AML-193 (cell line): ENCODE measurements at regions not wholly inside any gene's neighbourhood (a gene's known extent, or its start where the extent isn't known, plus 50 kb on each side); places are given as distances from the start of the nearest gene placed in this dataset.
"Not testable (repeated sequence)": the region's sequence is repeated elsewhere in the genome, so short reads cannot be mapped to it uniquely, and the experiment has no call there.

Experiments used
- DNase-seq, 2 experiments: peaks; one replicate each; lab custom pipeline; 2025; lab: John Stamatoyannopoulos, UW

DNA sequence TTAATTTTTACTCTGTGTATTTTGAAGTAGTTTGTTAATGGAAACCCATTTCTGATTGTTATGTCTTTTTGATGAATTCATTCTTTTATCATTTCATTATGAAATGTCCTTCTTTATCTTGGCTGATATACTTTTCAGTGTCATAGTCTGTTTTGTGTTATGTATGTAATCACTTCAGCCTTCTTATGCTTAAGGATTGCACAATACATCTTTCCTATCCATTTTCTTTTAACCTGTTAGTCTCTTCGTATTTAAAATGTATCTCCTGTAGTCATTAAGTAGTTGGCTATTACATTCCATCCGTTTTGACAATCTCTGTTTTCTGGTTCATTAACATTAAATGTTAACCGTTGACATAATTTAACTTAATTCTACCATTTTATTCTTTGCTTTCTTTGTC, 344.6 kb upstream of the CTNND2 start:
- DNase-seq: no peak

DNA sequence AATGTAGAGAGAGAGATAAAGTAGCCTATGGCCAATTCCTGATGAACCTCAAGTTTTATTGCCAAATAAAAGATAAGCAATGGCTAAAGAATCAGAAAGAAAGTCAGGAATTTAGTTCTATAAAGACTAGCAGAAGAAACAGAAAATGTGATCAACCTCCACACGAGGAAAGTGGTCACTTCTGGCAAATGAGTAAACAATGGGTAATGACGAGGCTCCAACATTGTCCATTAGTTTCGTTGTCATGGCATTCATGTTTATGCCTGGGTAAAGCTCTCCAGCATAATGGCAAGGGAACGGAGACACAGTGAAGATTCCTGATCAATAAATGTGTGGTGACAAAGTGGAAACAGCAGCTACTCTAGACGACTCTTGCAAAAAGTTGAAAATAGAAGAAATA, 341.8 kb upstream of the CTNND2 start:
- no peak for DNase-seq

DNA sequence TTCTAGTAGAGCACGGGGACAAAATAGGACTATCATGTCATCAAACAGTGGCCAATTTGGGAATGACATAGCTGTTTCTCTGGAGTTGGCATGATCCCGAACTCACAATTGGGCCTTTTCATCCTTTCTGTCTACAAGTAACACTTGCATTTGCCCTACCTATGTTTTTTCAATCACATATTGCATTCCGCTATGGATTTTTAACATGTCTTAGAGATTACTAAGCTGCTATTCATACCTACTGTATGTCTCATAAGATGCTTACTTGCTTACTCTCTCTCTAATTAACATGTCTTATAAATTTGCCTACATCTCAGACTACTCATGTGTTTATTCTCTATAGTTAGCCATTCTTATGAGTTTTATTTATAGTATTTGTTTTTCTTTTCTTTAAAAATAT, 341.2 kb upstream of the CTNND2 start:
- DNase-seq: no peak

DNA sequence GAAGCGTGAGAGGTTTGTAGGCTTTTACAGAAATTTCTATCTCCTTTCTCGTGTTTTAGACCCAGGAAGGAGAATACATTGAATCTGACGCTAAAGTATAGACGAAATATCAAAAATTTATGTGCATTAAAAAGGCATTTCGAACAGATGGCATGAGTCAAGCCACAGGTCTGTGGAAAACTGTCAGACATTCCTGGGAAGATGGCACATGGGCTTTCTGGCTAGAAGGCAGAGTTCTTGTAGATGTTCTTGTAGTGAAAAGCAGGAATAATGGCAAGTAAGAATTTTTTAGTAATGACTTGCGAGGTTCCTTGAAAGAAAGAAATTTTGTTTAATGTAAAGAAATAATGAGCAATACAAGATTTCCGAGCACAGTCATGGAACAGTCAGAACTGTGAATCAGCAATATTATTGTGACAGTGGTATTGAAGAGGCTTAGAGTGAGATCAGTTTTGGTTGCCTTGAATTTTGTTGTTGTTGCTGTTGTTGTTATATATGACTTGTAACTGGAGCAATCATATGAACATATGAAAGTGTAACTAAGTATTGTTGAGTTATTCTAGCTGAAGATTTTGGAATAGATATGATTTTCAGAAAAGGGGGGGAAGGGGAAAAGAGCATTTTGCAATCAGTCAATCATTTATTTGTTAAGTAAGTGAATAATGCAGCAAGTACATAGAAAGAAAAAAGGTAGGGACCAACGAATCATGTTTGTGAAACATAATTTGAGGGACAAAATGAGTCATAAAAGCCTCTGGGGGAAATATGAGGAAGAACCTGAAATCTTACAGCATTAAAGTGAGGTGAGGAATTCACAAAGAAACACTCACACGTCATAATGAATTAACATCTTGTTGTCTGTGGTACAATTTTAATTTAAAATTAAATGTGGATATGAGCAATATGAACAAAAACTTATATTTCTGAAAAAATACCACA, 339.0 kb upstream of the CTNND2 start:
- DNase-seq: no peak

DNA sequence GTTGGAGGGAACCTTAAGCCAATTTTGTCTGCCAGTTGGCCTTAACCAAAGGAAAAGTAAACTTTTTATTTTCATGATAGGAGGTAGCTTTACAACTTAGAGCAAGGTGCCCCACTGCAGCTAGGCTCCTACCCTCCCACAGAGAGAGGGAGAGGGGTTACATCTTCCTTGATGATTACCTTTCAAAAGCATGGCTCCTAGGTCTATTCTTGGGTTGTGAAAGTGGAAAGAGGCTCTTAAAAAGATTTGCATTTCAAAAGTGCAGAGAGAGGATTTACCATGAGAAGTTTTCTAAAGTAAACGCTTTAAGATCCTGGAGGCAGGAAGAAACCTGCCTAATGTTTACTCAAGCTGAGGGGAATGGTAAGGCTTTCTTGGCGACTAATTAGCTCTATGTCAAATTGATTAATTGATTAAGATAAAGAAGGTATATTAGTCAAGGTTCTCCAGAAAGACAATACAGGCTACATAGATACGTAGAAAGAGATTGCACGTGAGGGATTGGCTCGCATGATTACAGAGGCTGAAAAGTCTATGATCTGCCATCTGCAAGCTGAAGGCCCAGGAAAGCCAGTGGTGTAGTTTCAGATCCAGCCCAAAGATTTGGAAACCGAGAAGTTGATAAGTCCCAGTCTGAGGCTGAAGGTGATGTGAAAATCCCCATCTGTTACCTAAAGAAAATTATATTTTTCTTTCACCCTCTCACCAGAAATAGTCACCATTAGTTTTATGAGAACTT, 333.8 kb upstream of the CTNND2 start:
- DNase-seq: no peak

DNA sequence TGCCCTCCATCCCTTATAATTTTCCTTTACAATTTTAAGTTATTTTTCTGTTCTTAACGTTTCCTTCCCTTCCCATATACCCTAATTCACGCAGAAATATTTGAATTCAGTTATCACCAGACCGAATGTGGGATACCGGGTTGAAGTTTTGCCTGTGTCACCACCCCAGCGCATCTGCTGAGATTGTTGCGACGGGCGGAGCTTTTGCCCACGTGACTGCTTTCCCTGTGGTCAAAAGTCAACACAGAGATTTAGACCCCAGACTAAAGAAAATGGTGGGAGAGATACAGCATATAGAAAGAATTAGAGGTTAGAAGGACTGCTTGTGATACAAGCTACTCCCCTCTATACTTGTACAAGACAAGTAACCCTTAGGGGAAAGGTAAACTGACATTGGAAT, 326.4 kb upstream of the CTNND2 start:
- no peak for DNase-seq

DNA sequence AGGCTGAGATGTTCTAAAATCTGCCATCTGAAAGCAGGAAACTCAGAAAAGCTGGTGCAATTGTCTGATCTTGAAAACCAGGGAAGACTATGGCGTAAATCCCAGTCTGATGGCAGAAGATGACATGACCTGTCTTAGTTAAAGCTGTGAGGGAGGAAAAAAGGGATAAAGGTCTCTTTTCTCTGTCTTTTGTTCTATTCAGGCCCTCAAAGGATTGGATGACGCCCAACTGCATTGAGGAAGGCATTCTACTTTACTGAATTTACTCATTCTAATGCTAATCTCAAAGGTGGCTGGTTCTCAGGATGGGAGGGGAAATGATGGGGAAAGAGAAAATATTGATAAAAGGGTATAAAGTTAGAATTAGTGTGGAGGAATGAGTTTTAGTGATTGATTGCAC, 312.8 kb upstream of the CTNND2 start:
- DNase-seq: no peak

DNA sequence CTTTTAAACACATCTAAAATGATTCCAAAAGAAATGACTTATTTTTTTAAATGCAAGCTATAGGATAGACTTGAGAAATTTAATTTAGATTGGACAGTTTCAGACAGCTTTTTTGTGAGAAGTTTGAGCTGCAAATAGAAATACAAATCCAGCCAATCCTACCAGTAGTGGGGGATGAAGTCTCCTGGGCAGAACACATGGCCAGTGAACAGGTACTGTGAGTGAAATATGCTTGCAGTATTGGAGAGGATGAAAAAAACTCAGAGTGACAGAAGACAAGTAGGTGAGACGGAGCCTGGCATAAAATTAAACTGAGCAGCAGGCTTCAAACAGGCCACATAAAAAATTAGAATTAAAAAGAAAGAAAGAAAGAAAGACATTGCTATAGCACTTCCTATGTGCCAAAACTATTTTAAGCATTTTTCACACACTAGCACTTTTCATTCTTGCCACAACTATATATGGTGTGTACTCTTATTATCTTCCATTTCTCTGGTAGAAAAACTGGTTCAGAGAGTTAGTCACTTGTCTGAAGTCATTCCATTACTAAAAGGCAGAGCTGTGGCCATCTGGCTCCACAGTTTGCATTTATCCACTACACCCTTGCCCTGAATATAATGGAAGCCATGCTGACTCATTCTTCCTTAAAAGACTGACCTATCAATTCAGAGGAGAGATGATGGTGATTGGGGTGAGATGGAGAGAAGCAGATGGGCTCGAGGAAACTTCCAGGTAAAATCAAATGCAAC, 310.2 kb upstream of the CTNND2 start:
- DNase-seq: no peak

DNA sequence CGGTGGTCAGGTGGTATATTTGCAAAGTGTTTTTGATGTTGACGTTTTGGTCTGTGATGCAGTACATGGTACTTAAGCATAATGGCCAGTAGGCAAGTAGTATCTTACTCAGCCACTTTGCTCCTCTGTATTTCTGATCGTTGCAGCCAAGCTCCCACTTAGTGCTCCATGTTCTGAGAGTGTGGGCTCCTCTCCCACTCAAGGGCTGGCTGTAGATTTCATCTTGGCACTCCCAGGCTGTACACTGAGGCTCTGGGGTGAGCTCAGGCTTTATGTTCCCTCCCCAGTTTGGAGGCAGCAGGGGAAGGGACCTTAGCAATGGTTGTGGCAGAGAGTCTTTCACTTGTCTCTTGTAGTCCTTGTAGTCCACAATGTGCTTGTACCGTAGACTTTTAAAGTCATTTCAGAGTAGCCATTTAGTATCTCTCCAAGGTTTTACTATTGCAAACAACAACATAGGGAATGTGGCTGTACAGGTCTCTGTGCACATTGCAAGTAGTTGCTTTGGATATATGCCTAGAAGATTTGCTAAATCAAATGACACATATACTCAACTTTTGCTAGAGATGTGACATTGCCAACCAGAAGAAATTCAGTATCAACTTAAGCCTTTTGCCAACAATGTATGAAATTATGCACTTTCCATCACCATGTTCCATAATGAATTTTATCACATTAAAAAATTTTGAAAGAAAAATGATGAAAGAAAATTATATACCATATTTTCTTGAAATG, 304.3 kb upstream of the CTNND2 start:
- no peak for DNase-seq

DNA sequence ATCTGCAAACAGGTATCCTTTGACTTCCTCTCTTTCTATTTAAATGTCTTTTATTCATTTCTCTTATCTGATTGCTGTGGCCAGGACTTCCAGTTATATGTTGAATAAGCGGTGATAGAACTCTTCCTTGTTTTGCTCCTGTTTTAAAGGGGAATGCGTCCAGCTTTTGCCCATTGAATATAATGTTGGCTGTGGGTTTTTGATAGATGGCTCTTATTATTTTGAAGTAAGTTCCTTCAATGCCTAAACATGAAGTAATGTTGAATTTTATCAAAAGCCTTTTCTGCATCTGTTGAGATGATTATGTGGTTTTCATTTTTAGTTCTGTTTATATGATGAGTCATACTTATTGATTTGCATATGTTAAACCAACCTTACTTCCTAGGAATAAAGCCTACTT, 300.5 kb upstream of the CTNND2 start:
- no peak for DNase-seq

DNA sequence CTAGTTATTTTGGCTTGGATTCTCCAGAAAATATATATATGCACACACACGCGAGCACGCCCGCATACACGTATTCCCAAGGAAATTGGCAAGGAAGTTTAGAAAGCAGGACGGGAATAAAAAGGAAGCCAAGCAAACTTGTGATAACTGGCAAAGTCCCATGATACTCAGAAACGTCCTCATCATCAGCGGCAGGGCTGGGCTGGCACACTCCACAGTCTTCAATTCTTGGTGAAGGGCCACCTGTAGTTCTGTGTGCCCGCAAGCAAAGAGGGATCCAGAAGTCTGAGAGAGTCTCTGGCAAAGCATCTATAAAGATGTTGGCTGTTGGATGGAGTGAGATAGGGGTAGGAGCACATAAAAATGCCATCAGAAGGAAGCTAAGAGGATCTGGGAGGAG, 289.3 kb upstream of the CTNND2 start:
- DNase-seq: no peak

DNA sequence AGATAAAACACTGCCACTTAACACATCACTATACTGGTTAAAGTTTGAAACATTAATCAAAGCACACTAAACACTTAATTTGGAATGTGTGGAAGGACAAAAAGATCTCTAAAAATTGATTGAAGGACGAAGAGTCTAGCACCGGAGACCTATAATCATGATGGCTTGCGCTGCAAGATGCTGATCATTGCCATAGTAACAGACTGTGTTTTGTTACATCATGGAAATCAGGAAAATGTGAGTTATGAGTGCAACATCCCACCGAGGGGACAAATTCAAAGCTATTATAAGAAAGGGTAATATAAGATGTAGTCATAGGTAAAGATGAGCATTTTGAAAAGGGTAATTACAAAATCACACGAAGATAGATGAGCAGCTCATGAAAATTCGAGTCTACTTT, 278.8 kb upstream of the CTNND2 start:
- no peak for DNase-seq

DNA sequence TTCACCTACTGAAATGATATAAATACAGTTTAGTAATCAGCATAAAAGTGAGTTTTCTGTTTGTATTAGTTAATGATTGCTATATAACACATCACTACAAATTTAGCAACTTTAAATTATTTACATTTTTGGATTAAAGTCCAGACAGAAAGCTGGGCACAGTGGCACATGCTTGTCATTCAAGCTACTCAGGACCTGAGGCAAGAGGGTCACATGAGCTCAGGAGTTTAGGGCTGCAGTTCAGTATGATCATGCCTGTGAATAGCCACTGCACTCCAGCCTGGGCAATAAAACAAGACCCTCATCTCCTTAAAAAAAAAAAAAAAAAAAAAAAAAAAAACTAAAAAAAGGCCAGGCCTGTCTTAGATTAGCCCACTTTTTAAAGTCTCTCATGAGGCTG, 273.6 kb upstream of the CTNND2 start:
- DNase-seq: no peak

DNA sequence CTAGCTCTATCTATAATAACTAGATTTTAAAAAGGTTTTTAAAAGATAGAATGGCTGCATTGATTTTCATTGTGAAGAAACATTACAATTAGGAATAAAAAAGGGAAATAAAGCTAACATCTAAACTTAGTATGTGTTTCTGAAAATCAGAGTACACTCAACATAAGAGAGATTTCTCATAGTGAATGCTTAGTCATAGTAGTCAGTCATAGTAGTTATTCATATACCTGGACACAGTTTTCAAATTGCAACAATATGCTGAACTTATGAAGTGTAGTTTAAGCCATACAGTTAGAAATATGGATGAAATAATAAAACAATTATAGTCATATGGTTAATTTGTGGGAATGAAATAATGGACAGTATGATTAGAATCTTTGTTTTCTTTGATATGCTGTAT, 273.0 kb upstream of the CTNND2 start:
- no peak for DNase-seq

DNA sequence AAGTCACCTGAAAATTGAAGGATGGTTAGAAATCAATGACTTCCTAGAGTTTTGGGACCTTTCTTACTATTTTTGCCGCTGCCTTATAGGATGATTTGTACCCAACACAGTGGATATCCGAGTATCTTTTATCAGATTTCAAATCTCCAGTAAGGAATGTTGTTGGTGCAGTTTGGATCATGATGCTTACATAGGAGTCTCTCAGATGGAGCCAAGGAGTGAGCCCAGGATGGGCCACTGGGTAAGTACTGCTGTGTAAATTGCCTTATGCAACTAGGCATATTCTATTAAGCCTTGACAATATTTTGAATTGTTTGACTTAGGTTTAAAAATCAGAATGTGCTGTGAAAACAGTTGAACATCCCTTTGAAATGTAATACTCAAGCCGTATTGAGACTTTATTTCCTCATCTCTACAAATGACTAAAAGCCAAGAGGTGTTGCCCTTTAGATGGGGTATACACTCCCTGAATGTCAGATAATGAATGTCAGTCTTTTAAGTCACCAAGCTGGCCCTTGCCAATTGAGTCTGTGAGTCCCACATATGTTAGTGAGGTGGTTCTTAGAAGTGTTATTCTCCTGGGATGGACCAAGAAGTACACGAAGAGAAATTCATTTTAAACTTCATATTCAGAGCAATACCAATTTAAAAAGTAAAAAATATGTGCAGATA, 271.8 kb upstream of the CTNND2 start:
- no peak for DNase-seq

DNA sequence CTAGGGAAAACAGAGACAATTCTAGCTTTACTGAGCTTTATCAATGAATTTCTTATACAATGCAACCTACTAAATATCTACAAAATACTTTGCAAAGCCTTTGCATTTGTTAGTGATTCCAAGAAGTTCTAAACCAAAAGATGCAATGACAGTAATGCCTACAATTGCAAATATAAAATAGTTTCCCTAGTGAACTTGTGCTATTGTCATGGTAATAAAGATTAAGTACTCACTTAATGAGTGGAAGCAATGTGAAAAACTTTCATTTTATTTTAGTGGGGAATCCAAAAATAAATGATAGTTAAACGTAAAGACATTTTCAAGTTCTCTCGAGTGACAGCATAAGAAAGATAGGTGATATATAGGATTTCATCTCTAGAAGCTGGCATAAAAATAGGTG, 270.5 kb upstream of the CTNND2 start:
- no peak for DNase-seq

DNA sequence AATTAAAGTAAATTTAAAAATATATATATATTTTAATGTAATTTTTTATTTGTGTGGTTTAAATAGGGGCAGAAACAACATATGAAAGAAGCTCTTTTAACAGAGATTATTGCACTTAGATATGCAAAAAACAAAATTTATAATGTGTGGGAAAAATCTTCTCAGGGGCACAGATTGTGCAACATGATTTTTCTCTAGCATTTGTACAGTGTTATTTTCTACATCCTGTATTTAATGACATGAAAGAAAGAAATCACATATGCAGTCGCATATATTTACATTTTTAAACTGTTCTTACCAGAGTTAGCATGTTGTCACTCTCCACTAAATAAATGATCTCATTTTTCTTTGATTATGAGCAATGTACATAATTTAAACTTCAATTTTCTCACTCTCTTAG, 265.3 kb upstream of the CTNND2 start:
- no peak for DNase-seq

DNA sequence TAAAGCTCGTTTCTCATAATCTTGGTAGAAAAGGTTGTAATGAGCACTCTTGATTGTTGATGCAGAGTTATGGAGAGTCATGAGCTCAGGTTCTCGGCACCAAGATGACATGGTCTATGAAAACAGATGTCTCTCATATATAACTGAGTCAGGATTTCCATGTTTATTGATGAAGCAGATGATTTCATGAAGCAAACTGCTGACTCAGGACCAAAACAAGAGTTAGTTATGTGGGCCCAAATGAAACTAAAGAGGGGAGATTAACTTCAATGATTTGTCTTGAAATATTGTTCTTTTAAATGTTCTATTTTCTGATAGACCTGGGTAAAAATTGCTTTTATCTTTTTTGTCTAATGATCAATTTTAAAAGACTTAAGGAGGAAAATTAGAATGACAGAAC, 258.6 kb upstream of the CTNND2 start:
- no peak for DNase-seq

DNA sequence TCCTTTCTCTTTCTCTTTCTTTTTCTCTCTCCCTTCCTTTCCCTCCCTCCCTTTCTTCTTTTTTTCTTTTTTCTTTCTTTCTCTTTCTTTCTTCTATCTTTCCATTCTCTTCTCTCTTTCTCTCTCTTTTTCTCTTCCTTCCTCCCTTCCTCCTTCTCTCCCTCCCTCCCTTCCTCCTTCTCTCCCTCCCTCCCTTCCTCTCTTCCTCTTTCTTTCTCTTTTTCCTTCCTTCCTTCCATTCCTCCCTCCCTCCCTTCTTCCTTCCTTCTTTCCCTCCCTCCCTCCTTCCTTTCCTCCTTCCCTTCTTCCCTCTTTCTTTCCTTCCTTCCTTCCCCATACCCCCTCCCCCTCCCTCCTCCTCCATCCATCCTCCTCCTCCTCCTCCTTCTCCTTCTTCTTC, 243.3 kb upstream of the CTNND2 start:
- no peak for DNase-seq

DNA sequence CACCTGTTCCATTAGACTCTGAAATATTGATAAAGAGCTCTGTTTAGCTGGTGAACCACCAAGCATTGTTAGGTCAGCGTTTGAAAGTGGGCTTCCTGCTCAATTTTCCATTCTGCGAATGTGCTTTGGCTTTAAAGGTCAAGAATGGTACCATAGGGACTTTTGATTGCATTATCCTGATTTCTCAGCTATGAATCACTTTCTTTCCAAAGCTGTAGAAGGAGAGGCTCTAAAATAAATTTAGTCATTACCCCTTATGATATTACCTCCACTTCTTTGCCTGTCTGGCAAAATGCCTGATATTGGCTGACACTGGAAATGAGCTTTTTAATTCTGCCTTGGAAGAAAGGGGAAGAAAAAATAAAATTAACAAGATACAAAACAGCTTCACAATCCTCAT, 237.2 kb upstream of the CTNND2 start:
- no peak for DNase-seq

DNA sequence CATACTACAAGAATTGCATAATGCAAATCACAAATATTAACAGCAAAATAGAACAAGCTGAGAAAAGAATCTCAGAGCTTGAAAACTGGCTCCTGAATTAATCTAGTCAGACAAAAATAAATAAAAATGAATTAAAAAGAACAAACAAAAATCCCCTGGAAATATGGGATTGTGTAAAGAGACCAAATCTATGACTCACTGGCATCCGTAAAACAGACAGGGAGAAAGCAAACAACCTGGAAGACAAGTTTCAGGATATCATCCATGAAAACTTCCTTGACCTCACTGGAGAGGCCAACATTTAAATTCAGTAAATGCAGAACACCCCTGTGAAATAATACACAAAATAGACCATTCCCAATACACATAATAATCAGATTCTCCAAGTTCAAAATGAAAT, 229.3 kb upstream of the CTNND2 start:
- DNase-seq: no peak

DNA sequence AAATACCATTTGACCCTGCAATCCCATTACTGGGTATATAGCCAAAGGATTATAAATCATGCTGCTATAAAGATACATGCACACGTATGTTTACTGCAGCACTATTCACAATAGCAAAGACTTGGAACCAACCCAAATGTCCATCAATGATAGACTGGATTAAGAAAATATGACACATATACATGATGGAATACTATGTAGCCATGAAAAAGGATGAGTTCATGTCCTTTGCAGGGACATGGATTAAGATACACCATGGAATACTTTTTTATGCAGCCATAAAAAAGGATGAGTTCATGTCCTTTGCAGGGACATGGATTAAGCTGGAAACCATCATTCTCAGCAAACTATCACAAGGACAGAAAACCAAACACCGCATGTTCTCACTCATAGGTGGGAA, 226.8 kb upstream of the CTNND2 start:
- DNase-seq: not testable (repeated sequence)
